ENCODE measurements at regions not wholly inside any gene's neighbourhood (a gene's known extent, or its start where the extent isn't known, plus 50 kb on each side); places are given as distances from the start of the nearest gene placed in this dataset.

DNA sequence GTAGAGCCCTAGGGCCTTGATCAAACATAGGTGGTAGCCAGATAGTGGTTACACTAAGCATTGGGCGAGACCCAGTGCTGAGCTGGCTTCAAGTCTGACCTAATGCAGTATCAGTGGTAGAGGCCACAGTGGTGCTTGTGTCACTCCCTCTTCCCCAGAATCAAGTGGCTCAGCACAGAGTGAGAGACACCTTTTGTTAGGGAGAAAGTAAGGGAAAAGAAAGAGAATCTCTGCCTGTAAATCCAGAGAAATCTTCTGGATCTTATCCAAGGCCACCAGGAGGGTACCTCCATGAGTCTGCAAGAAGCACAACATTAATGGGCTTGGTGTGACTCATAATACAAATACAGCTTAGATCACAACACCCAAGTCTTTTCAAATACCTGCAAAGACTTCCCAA lies 117.7 kb upstream of the SLC6A14 start:
- Histone ChIP-seq H3K79me1 (ENCODE audit: low read depth in 1 of 2, low read length in 2 of 2) (no peaks in the 10 kb centered on the region), H3K9me3 (ENCODE audit: control insufficient read depth, insufficient read depth, low read length) (no peaks in the 10 kb centered on the region), H3K27me3 (ENCODE audit: control insufficient read depth, insufficient read depth, low read length) (no peaks in the 10 kb centered on the region), H3K4me2 (ENCODE audit: low read depth, low read length) (no peak overlapping the region), H4K20me1 (ENCODE audit: insufficient read depth, low read length) (no peaks in the 10 kb centered on the region), H3K4me3 (ENCODE audit: insufficient read depth, low read depth, low read length) (no peak overlapping the region), H3K23ac (ENCODE audit: low read depth, low read length) (no peak overlapping the region), H3K36me3 (ENCODE audit: control insufficient read depth, insufficient read depth, low read length) (no peaks in the 10 kb centered on the region), H3K4me1 (ENCODE audit: control insufficient read depth, insufficient read depth, low read length) (no peaks in the 10 kb centered on the region), H4K5ac (ENCODE audit: low read depth, low read length) (no peak overlapping the region), H3K9ac (ENCODE audit: low read depth, low read length) (no peak overlapping the region), H2BK5ac (ENCODE audit: low read depth, low read length, poor library complexity, severe bottlenecking) (no peak overlapping the region), H2AK5ac (ENCODE audit: low read depth, low read length) (no peak overlapping the region), H3K56ac (ENCODE audit: extremely low read depth, insufficient read depth, low read length) (no peak overlapping the region), H3K9me1 (ENCODE audit: insufficient read depth, low read length) (no peaks in the 10 kb centered on the region), H3K14ac (replicated peaks; ENCODE audit: low read depth, low read length) (no peak overlapping the region), H2AFZ (replicated peaks; ENCODE audit: low read length, poor library complexity) (no peak overlapping the region), H3K4ac (ENCODE audit: low read depth, low read length) (no peak overlapping the region), H3K18ac (ENCODE audit: low read depth, low read length) (no peak overlapping the region), H3K27ac (ENCODE audit: insufficient read depth, low read length) (no peak overlapping the region), H2BK120ac (ENCODE audit: low read depth, low read length) (no peak overlapping the region), H4K8ac (ENCODE audit: low read depth in 2 of 2, low read length in 2 of 2) (no peak overlapping the region), H2BK15ac (ENCODE audit: low read depth, low read length) (no peak overlapping the region), H2AK9ac (replicated peaks; ENCODE audit: low read depth, low read length, poor library complexity) (no peak overlapping the region), H2BK20ac (ENCODE audit: low read depth, low read length) (no peak overlapping the region), H4K91ac (ENCODE audit: insufficient read depth, low read depth, low read length) (no peak overlapping the region)
- no peak for ATAC-seq (ENCODE audit: low read depth)
- in situ Hi-C loops (cut with MboI; ENCODE audit: low sequenced_read_pairs) = no loop called here
- ChIA-PET POLR2A (ENCODE audit: unreplicated experiment) (no interaction called here), CTCF (no interaction called here)
- no TSS peak for BruUV-seq (replicated peaks)
- dilution Hi-C loops (cut with HindIII; ENCODE audit: low sequenced_read_pairs, unreplicated experiment) = no loop called here
- no peak for DNase-seq
- intact Hi-C loops (cut with micrococcal nuclease) = no loop called here
- no CpG with 5 or more reads among the region's 1 CpG for WGBS, 2 experiments (ENCODE audit: extremely low coverage in 2 of 2, insufficient read length in 1 of 2)
- no peak for TF ChIP-seq MAZ (IDR thresholded peaks at IDR 0.05; ENCODE audit: borderline replicate concordance, low read depth, low read length)
- no peak for TF ChIP-seq MXI1 (IDR thresholded peaks at IDR 0.05; ENCODE audit: borderline replicate concordance, low read depth, low read length)
- no peak for TF ChIP-seq SMC3 (IDR thresholded peaks at IDR 0.05; ENCODE audit: low read depth, low read length)
- no peak for TF ChIP-seq RCOR1 (IDR thresholded peaks at IDR 0.05; ENCODE audit: insufficient replicate concordance, low read length)
- TF ChIP-seq CHD1 (IDR thresholded peaks at IDR 0.05; ENCODE audit: low read depth, low read length) = no peak
- TF ChIP-seq MAFK (IDR thresholded peaks at IDR 0.05; ENCODE audit: low read depth, low read length) = no peak

Measured in IMR-90 (cell line).